ENCODE measurements at regions not wholly inside any gene's neighbourhood (a gene's known extent, or its start where the extent isn't known, plus 50 kb on each side); places are given as distances from the start of the nearest gene placed in this dataset.
"Not testable (repeated sequence)": the region's sequence is repeated elsewhere in the genome, so short reads cannot be mapped to it uniquely, and the experiment has no call there.

- Histone ChIP-seq H3K36me3 (ENCODE audit: control insufficient read depth, insufficient read depth, low read length) (no peaks in the 10 kb centered on the region), H3K4me3 (ENCODE audit: low read depth, low read length) (no peak overlapping the region), H3K27me3 (ENCODE audit: control insufficient read depth, insufficient read depth, low read length) (no peaks in the 10 kb centered on the region)
- POLR2A ChIA-PET: no interaction called here
- no peak for TF ChIP-seq CTCF (IDR thresholded peaks at IDR 0.05; ENCODE audit: insufficient read depth, low read depth, low read length)
- CTCF ChIA-PET: no interaction called here
- no peak for DNase-seq (ENCODE audit: low read depth)
Observed at GRCh38 chr18:60017371-60017770, 117.6 kb downstream of the PMAIP1 start.

- DNase-seq (ENCODE audit: low read depth); CTCF ChIA-PET; H3K36me3 ChIP-seq (ENCODE audit: control insufficient read depth, insufficient read depth, low read length); H3K4me3 ChIP-seq (ENCODE audit: low read depth, low read length); H3K27me3 ChIP-seq (ENCODE audit: control insufficient read depth, insufficient read depth, low read length); POLR2A ChIA-PET: not testable (repeated sequence)
Observed at GRCh38 chr18:60015826-60016225, 116.0 kb downstream of the PMAIP1 start.

- DNase-seq (ENCODE audit: low read depth); POLR2A ChIA-PET; H3K36me3 ChIP-seq (ENCODE audit: control insufficient read depth, insufficient read depth, low read length); H3K27me3 ChIP-seq (ENCODE audit: control insufficient read depth, insufficient read depth, low read length); CTCF ChIA-PET; H3K4me3 ChIP-seq (ENCODE audit: low read depth, low read length): not testable (repeated sequence)
Observed at GRCh38 chr18:60013148-60013547, 113.4 kb downstream of the PMAIP1 start.

- Histone ChIP-seq H3K27me3 (ENCODE audit: control insufficient read depth, insufficient read depth, low read length) (no peaks in the 10 kb centered on the region), H3K36me3 (ENCODE audit: control insufficient read depth, insufficient read depth, low read length) (no peaks in the 10 kb centered on the region), H3K4me3 (ENCODE audit: low read depth, low read length) (no peak overlapping the region)
- POLR2A ChIA-PET: no interaction called here
- CTCF ChIA-PET: interaction anchor here (1.2 kb wide), 1 partner anchor 10 kb away, joined by 3 read pairs; no protein-coding TSS in a partner anchor
- DNase-seq (ENCODE audit: low read depth): no peak
- TF ChIP-seq CTCF (IDR thresholded peaks at IDR 0.05; ENCODE audit: insufficient read depth, low read depth, low read length): no peak
Observed at GRCh38 chr18:60010984-60011383, 111.2 kb downstream of the PMAIP1 start.

DNA sequence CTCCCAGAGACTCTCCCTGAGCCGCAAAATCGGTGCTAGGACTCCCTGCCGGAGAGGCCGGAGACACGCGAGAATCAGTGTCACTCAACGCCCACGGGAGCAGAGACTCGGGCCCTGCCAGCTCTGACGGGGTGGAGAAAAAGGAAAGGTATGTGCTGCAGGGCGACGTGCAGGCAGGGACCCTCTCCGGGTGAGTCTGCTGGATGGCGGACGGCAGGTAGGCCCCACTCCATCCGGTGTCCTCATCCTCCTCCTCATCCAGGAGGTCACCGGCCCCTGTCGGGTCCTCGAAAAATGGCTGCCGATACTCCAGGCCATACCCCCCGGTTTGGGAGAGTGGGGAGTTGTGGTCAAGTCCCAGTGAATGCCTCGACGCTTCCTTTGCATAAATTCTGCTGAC is 110.7 kb downstream of the PMAIP1 start:
- DNase-seq (ENCODE audit: low read depth): no peak
- Histone ChIP-seq H3K27me3 (ENCODE audit: control insufficient read depth, insufficient read depth, low read length) (no peaks in the 10 kb centered on the region), H3K4me3 (ENCODE audit: low read depth, low read length) (no peak overlapping the region), H3K36me3 (ENCODE audit: control insufficient read depth, insufficient read depth, low read length) (no peaks in the 10 kb centered on the region)
- no peak for TF ChIP-seq CTCF (IDR thresholded peaks at IDR 0.05; ENCODE audit: insufficient read depth, low read depth, low read length)
- ChIA-PET CTCF (interaction anchor here (1.2 kb wide), 1 partner anchor 9 kb away, joined by 3 read pairs; no protein-coding TSS in a partner anchor), POLR2A (no interaction called here)

DNA sequence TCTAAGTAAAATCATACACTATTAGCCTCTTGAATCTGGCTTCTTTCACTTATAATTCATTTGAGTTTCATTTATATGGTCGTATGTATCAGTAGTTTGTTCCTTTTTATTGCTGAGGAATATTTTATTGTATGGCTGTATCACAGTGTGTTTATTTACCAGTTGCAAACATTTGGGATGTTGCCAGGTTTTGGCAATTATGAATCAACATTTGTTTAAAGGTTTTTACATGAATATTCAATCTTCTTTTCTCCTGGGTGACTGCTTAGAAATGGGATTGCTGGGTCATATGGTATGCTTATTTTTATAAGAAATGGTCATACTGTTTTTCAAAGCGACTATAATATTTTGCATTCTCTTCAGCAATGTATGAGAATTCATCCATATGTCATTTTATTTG is 107.9 kb downstream of the PMAIP1 start:
- CTCF ChIA-PET: interaction anchor here (1.6 kb wide), 1 partner anchor 12 kb away, joined by 10 read pairs; no protein-coding TSS in a partner anchor
- TF ChIP-seq CTCF (IDR thresholded peaks at IDR 0.05; ENCODE audit: insufficient read depth, low read depth, low read length): no peak
- H3K4me3 ChIP-seq (ENCODE audit: low read depth, low read length): no peak overlapping the region
- POLR2A ChIA-PET: no interaction called here
- H3K27me3 ChIP-seq (ENCODE audit: control insufficient read depth, insufficient read depth, low read length): no peaks in the 10 kb centered on the region
- DNase-seq (ENCODE audit: low read depth): no peak
- H3K36me3 ChIP-seq (ENCODE audit: control insufficient read depth, insufficient read depth, low read length): no peaks in the 10 kb centered on the region

Data from BJ (cell line).